IPS-18c (cell line): ENCODE measurements at regions not wholly inside any gene's neighbourhood (a gene's known extent, or its start where the extent isn't known, plus 50 kb on each side); places are given as distances from the start of the nearest gene placed in this dataset.

Experiments used
- H3K4me3 ChIP-seq: 2 replicates; pipeline ENCODE4 v1.7.0; 2013; ENCODE audit warnings: low read depth, mild to moderate bottlenecking, low read length, moderate library complexity; ENCODE audit not compliant: insufficient read depth
- H3K9me3 ChIP-seq: one replicate; pipeline ENCODE4 v1.6.1; 2013; ENCODE audit warnings: mild to moderate bottlenecking, low read length, moderate library complexity; ENCODE audit not compliant: control insufficient read depth, insufficient read depth

DNA sequence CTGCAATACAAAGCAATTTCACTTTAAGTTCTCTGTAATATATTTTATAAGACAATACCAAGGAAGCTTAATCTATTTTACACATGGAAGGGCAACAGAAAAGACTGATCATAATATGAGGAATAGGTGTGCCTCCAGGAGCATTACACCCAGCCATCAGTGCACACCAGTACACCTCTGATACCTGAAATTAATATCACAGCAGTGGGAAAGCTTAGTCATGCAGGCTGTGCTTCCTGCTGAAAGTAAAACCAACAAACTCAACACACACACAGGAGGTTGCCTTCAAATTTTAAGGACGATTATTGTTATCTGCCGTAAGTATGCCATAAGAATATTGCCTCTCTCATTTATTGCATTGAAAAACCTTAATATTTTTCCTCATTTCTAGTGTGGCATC, 1119.1 kb upstream of the TENM4 start:
- H3K4me3 ChIP-seq: no peak overlapping the region
- no peaks in the 10 kb centered on the region for H3K9me3 ChIP-seq

DNA sequence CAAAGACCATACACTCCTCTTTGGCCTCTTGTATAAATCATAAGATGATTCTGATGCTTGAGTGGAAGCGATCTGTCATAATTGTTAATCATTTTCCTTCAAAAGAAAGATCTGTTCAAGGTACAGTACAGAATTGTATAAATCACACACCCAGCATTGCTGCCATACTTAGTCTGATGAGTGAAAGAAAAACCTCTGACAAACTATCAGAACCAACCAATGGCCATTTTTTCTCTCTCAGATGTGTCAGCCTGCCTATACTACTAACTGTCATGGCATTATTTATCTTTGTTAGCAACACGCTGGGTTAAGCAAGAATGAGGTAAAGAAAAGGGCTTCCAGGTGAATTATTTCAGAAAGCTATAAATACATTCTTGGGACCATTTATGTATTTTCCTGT, 1112.7 kb upstream of the TENM4 start:
- Histone ChIP-seq H3K9me3 (no peaks in the 10 kb centered on the region), H3K4me3 (no peak overlapping the region)

DNA sequence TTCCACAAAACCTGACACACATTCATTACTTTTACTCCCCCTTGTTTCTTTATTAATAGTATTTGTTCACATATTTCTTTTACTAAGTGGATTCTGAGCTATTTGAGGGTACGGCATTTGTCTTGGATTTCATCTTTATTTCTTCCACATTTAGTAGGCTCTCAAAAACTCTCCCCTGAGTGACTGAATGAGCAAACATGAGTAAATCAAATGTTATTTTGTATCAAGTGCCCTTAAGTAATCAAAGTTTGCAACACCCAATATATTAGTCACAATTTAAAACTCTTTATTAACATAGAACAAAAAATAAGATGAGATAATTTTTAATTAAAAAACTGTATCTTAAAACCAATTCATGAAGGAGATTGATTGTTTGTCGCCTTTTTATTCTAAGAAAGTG, 1101.9 kb upstream of the TENM4 start:
- Histone ChIP-seq H3K9me3 (no peaks in the 10 kb centered on the region), H3K4me3 (no peak overlapping the region)

DNA sequence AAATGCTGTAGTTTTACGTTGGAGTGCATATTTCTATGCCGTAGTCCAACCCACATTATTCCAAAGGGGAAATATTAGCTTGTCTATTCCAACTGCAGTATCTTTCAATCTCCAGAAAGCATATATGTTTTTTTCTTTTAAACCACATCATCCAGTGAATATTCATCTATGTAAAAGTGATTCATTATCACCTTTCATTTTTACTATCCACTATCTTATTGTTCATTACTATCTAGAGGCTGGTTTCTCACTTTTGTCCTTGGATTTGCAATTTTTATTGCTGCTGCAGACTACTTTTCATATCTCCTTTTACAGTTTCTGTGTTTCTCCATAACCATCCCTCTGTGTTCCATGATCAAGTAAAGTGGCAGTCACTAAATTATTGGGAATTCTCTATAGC, 1097.2 kb upstream of the TENM4 start:
- Histone ChIP-seq H3K4me3 (no peak overlapping the region), H3K9me3 (no peaks in the 10 kb centered on the region)

GRCh38 chr11:80533463-80533862, 1092.6 kb upstream of the TENM4 start:
- Histone ChIP-seq H3K4me3 (no peak overlapping the region), H3K9me3 (peaks cover 2% of the 10 kb centered on the region)

GRCh38 chr11:80532633-80533232, 1091.9 kb upstream of the TENM4 start:
- peaks cover 2% of the 10 kb centered on the region for H3K9me3 ChIP-seq
- no peak overlapping the region for H3K4me3 ChIP-seq

GRCh38 chr11:80529726-80530125, 1088.9 kb upstream of the TENM4 start:
- Histone ChIP-seq H3K9me3 (peaks cover 2% of the 10 kb centered on the region), H3K4me3 (no peak overlapping the region)

- H3K9me3 ChIP-seq: no peaks in the 10 kb centered on the region
These were observed 1085.0 kb upstream of the TENM4 start for GRCh38 chr11:80525663-80526405.

GRCh38 chr11:80524349-80524748, 1083.5 kb upstream of the TENM4 start:
- no peaks in the 10 kb centered on the region for H3K9me3 ChIP-seq

More at GRCh38 chr11:80525663-80526405, 1085.0 kb upstream of the TENM4 start:
- no peak overlapping the region for H3K4me3 ChIP-seq

DNA sequence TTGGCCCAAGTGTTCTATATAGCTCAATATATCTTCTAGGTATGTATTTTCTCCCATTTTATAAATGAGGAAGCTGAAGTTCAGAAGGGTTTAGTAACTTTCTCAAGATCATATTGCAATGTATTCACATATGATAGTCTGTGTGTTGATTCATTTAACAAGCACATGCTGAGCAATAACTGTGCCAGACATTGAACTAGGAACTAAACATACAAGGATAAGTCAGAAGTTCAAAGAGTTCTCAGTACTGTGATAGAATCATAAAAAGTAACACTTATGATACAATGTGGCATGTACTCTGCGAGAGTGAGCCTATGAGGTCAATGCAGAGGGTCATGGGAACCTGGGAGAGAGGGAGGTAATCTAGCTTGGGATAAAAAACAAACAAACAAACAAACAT, 1082.2 kb upstream of the TENM4 start:
- no peak overlapping the region for H3K4me3 ChIP-seq
- no peaks in the 10 kb centered on the region for H3K9me3 ChIP-seq

More at GRCh38 chr11:80524349-80524748, 1083.5 kb upstream of the TENM4 start:
- no peak overlapping the region for H3K4me3 ChIP-seq

GRCh38 chr11:80521592-80521991, 1080.8 kb upstream of the TENM4 start:
- Histone ChIP-seq H3K9me3 (no peaks in the 10 kb centered on the region), H3K4me3 (no peak overlapping the region)

- no peaks in the 10 kb centered on the region for H3K9me3 ChIP-seq
These were observed 1079.7 kb upstream of the TENM4 start for GRCh38 chr11:80520507-80520887.

DNA sequence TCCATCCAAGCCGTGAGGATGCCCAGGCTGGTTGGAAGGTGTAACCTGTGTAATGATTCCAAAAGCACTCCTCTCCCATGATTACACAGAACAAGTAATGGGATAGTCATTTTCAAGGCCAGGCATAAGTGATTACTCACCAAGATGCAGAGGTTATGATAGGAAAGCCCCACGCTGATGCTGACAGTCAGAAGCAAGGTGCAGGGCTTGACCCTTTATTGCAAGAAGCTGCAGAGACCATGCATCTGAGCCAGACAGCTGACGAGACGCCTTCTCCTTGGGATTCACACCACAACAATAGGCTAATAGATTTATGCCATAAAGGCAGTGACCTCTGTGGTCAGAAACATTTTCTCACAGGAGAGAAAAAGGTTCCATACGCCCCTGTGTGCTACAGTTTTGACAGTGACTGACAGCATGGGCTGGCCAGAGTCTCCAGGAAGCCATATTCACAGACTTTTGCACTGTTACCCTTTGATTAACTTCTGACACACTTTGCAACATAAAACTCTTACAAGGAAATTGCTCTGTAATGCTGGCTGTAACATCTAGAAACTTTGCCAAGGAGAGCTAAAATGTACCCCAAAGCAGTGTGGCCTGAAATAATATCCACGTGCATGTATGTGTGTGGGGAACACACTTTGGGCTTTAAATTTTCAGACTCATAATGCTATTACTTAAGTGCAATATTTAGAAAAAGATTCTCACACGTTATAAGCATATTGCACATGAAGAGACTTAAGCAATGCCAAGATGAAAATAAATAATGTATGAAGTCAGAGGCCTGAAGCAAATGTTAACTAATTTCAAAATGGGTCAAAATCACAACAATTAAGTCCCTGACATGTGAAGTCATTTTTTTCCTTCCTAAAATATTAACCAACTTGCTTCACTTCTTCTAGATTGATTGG, 1079.0 kb upstream of the TENM4 start:
- H3K9me3 ChIP-seq: no peaks in the 10 kb centered on the region
- no peak overlapping the region for H3K4me3 ChIP-seq

More at GRCh38 chr11:80520507-80520887, 1079.7 kb upstream of the TENM4 start:
- H3K4me3 ChIP-seq: no peak overlapping the region

GRCh38 chr11:80517701-80518100, 1076.9 kb upstream of the TENM4 start:
- Histone ChIP-seq H3K4me3 (no peak overlapping the region), H3K9me3 (no peaks in the 10 kb centered on the region)

GRCh38 chr11:80515097-80515496, 1074.3 kb upstream of the TENM4 start:
- Histone ChIP-seq H3K9me3 (no peaks in the 10 kb centered on the region), H3K4me3 (no peak overlapping the region)

DNA sequence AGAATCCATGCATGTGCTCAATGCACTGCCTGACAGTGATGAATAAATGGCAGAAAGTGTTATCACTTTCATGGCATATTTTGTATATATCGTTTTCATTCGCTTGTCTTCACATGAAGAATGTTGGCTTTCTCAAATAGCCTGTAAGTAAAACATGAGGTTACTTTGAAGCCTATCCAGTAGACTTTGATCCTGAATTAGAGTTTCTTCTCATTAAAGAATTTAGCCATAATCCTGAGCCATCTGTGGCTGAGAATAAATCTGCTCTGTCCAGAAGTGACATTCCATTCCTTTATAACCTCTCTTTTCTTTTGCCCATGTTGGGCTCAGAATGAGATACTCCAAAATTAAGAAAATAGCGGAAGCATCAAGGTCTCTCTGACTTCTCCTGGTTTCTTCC, 1071.7 kb upstream of the TENM4 start:
- H3K9me3 ChIP-seq: no peaks in the 10 kb centered on the region
- no peak overlapping the region for H3K4me3 ChIP-seq

GRCh38 chr11:80505771-80506170, 1064.9 kb upstream of the TENM4 start:
- H3K4me3 ChIP-seq: no peak overlapping the region
- H3K9me3 ChIP-seq: no peaks in the 10 kb centered on the region

GRCh38 chr11:80503990-80504389, 1063.2 kb upstream of the TENM4 start:
- no peak overlapping the region for H3K4me3 ChIP-seq
- no peaks in the 10 kb centered on the region for H3K9me3 ChIP-seq
